ENCODE measurements at regions not wholly inside any gene's neighbourhood (a gene's known extent, or its start where the extent isn't known, plus 50 kb on each side); places are given as distances from the start of the nearest gene placed in this dataset.
"Not testable (repeated sequence)": the region's sequence is repeated elsewhere in the genome, so short reads cannot be mapped to it uniquely, and the experiment has no call there.

GRCh38 chr12:24630446-24630845, 318.5 kb downstream of the BCAT1 start:
- TF ChIP-seq, protein P1, sequence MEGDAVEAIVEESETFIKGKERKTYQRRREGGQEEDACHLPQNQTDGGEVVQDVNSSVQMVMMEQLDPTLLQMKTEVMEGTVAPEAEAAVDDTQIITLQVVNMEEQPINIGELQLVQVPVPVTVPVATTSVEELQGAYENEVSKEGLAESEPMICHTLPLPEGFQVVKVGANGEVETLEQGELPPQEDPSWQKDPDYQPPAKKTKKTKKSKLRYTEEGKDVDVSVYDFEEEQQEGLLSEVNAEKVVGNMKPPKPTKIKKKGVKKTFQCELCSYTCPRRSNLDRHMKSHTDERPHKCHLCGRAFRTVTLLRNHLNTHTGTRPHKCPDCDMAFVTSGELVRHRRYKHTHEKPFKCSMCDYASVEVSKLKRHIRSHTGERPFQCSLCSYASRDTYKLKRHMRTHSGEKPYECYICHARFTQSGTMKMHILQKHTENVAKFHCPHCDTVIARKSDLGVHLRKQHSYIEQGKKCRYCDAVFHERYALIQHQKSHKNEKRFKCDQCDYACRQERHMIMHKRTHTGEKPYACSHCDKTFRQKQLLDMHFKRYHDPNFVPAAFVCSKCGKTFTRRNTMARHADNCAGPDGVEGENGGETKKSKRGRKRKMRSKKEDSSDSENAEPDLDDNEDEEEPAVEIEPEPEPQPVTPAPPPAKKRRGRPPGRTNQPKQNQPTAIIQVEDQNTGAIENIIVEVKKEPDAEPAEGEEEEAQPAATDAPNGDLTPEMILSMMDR (IDR thresholded peaks at IDR 0.05), result no peak
- Histone ChIP-seq H3K27me3 (no peaks in the 10 kb centered on the region), H3K4me3 (ENCODE audit: low read depth in 1 of 2, low read length in 1 of 2) (no peak overlapping the region), H3K27ac (no peak overlapping the region), H3K36me3 (no peaks in the 10 kb centered on the region), H3K9me3 (no peaks in the 10 kb centered on the region), H3K4me1 (ENCODE audit: control insufficient read depth in 1 of 2, insufficient read depth in 1 of 2, low read depth in 1 of 2, low read length in 1 of 2) (no peaks in the 10 kb centered on the region)

DNA sequence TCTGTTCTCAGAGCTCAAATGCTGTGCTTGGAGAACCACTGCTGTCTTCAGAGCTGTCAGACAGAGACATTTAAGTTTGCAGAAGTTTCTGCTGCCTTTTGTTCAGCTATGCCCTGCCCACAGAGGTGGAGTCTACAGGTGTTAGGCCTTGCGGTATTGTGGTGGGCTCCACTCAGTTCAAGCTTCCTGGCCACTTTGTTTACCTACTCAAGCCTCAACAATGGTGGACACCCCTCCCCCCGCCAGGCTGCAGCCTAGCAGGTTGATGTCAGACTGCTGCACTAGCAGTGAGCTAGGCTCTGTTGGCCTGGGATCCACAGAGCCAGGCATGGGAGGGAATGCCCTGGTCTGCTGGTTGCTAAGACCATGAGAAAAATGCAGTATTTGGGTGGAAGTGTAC, 323.8 kb downstream of the BCAT1 start:
- Histone ChIP-seq H3K9me3 (no peaks in the 10 kb centered on the region), H3K36me3 (no peaks in the 10 kb centered on the region), H3K4me3 (ENCODE audit: low read depth in 1 of 2, low read length in 1 of 2) (no peak overlapping the region), H3K27ac (no peak overlapping the region), H3K27me3 (no peaks in the 10 kb centered on the region), H3K4me1 (ENCODE audit: control insufficient read depth in 1 of 2, insufficient read depth in 1 of 2, low read depth in 1 of 2, low read length in 1 of 2) (no peaks in the 10 kb centered on the region)
- TF ChIP-seq, protein P1 (IDR thresholded peaks at IDR 0.05), result no peak

GRCh38 chr12:24619954-24620353, 328.9 kb downstream of the BCAT1 start:
- H3K4me1 ChIP-seq (ENCODE audit: control insufficient read depth in 1 of 2, insufficient read depth in 1 of 2, low read depth in 1 of 2, low read length in 1 of 2); H3K9me3 ChIP-seq; H3K27me3 ChIP-seq; H3K4me3 ChIP-seq (ENCODE audit: low read depth in 1 of 2, low read length in 1 of 2); H3K36me3 ChIP-seq; H3K27ac ChIP-seq: not testable (repeated sequence)

GRCh38 chr12:24617471-24617870, 331.4 kb downstream of the BCAT1 start:
- Histone ChIP-seq H3K27me3 (no peaks in the 10 kb centered on the region), H3K4me3 (ENCODE audit: low read depth in 1 of 2, low read length in 1 of 2) (no peak overlapping the region), H3K36me3 (no peaks in the 10 kb centered on the region), H3K27ac (no peak overlapping the region), H3K4me1 (ENCODE audit: control insufficient read depth in 1 of 2, insufficient read depth in 1 of 2, low read depth in 1 of 2, low read length in 1 of 2) (no peaks in the 10 kb centered on the region), H3K9me3 (no peaks in the 10 kb centered on the region)
- TF ChIP-seq, protein P1 (IDR thresholded peaks at IDR 0.05), result no peak

DNA sequence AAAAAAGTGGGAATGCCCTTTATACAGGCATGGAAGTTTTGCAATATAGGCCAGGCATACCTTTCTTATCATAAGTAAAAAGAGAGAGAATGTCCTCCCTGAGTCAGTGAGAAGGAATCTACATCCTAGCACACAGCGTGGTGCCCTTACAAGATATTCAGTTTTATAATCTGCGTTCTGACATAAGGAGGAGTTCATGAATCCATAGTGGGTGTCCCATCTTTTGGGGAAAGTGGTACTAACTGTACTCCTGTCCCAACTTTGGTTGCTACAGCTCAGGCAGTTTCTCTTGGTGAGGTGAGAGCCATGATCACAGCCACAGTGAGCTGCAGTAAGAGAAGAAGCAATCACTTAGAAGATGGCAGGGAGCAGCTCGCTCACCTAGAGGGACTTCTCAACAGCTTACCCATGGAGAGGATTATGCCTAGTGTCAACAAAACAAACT, 332.9 kb downstream of the BCAT1 start:
- Histone ChIP-seq H3K9me3 (no peaks in the 10 kb centered on the region), H3K4me1 (ENCODE audit: control insufficient read depth in 1 of 2, insufficient read depth in 1 of 2, low read depth in 1 of 2, low read length in 1 of 2) (no peaks in the 10 kb centered on the region), H3K36me3 (no peaks in the 10 kb centered on the region), H3K27me3 (no peaks in the 10 kb centered on the region), H3K27ac (no peak overlapping the region), H3K4me3 (ENCODE audit: low read depth in 1 of 2, low read length in 1 of 2) (no peak overlapping the region)
- TF ChIP-seq, protein P1 (IDR thresholded peaks at IDR 0.05), result no peak

DNA sequence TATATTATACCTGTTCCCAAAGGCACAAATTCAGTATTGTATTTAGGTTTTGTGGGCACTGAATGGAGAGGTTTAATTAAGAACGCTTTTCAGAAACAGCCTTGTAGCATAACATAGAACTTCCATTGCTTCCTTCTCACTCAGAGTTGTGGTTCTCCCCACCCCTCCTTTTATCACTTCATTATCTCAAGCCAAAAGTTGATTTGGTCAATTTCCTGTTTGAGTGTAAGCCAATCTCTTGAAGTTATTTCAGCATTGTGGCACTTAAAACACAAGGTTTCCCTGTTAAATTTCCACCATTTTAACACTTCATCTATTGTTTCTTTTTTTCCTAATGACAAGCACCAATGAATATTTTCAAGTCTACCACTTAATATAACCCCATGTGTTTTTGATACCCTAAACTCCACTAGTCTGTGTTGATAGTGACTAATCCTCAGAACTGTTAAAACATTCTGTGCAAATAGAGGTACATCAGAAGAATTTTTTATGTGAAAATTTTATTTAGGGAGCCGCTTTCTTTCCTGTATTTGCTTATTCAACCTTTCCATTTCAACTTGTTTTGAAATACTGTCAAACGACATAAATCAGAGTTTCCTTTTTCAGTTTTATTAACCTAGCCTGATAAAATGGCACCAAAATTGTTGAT, 340.1 kb downstream of the BCAT1 start:
- Histone ChIP-seq H3K27me3 (no peaks in the 10 kb centered on the region), H3K4me1 (ENCODE audit: control insufficient read depth in 1 of 2, insufficient read depth in 1 of 2, low read depth in 1 of 2, low read length in 1 of 2) (no peaks in the 10 kb centered on the region), H3K27ac (no peak overlapping the region), H3K9me3 (no peaks in the 10 kb centered on the region), H3K36me3 (no peaks in the 10 kb centered on the region), H3K4me3 (ENCODE audit: low read depth in 1 of 2, low read length in 1 of 2) (no peak overlapping the region)
- TF ChIP-seq, protein P1 (IDR thresholded peaks at IDR 0.05), result no peak
